SU-DHL-6 (cell line): ENCODE measurements at regions not wholly inside any gene's neighbourhood (a gene's known extent, or its start where the extent isn't known, plus 50 kb on each side); places are given as distances from the start of the nearest gene placed in this dataset.

Experiments used
- H2AFZ ChIP-seq: fragments of 200-600 bp; sonication (generic); 2 replicates; pipeline ENCODE4 v1.6.1; 2014; ENCODE audit warnings: low read depth, mild to moderate bottlenecking, moderate library complexity, mixed read lengths, antibody characterized with exemption, low read length; ENCODE audit not compliant: severe bottlenecking
- H3F3A ChIP-seq: fragments of 200-600 bp; shearing (Covaris generic); 2 replicates; pipeline ENCODE4 v1.6.0; 2016; ENCODE audit warnings: antibody characterized with exemption, mild to moderate bottlenecking; ENCODE audit not compliant: insufficient read depth
- H3K27ac ChIP-seq: fragments of 200-600 bp; sonication (generic); 2 replicates; pipeline ENCODE4 v1.5.1; 2016; ENCODE audit warnings: low read depth, mild to moderate bottlenecking, low read length, moderate library complexity, mixed read lengths
- H3K27me3 ChIP-seq: fragments of 200-600 bp; sonication (generic), shearing (Covaris generic); 2 replicates; pipeline ENCODE4 v1.6.0; 2014; ENCODE audit warnings: mild to moderate bottlenecking, low read length
- H3K36me3 ChIP-seq: fragments of 200-600 bp; sonication (generic); 2 replicates; pipeline ENCODE4 v1.6.1; 2014; ENCODE audit warnings: mild to moderate bottlenecking, low read length, mixed read lengths
- H3K4me2 ChIP-seq: fragments of 300-600, 200-600 bp; shearing (Covaris generic), sonication (generic); 2 replicates; pipeline ENCODE4 v1.6.0; 2014; ENCODE audit warnings: low read length, low read depth, mild to moderate bottlenecking; ENCODE audit not compliant: poor library complexity, severe bottlenecking
- H3K4me3 ChIP-seq: fragments of 200-600 bp; sonication (generic); 2 replicates; pipeline ENCODE4 v1.5.1; 2014; ENCODE audit warnings: antibody characterized with exemption, low read length, mild to moderate bottlenecking, mixed read lengths; ENCODE audit not compliant: insufficient read depth, poor library complexity, severe bottlenecking
- H3K79me2 ChIP-seq: fragments of 200-600 bp; sonication (generic); 2 replicates; pipeline ENCODE4 v1.6.1; 2014; ENCODE audit warnings: mild to moderate bottlenecking, low read length, moderate library complexity; ENCODE audit not compliant: insufficient read depth
- H3K9ac ChIP-seq: fragments of 200-600 bp; sonication (generic); 2 replicates; pipeline ENCODE4 v1.7.0; 2014; ENCODE audit warnings: mild to moderate bottlenecking, low read length
- H3K9me2 ChIP-seq: fragments of 200-600 bp; sonication (generic); replicated peaks from 2 replicates; pipeline ENCODE4 v1.6.1; 2014; ENCODE audit warnings: low read length; ENCODE audit not compliant: insufficient read depth
- H3K9me3 ChIP-seq: fragments of 200-600 bp; sonication (generic); 2 replicates; pipeline ENCODE4 v1.6.1; 2014; ENCODE audit warnings: low read length, mixed read lengths; ENCODE audit not compliant: insufficient read depth
- H4K20me1 ChIP-seq: fragments of 200-600 bp; sonication (generic); 2 replicates; pipeline ENCODE4 v1.6.1; 2014; ENCODE audit warnings: low read depth, mild to moderate bottlenecking, antibody characterized with exemption, low read length, moderate library complexity, mixed read lengths
- EZH2phosphoT487 ChIP-seq: fragments of 200-600 bp; sonication (generic), shearing (Covaris generic); conservative IDR thresholded peaks from 2 replicates; pipeline ENCODE4 v1.6.1; 2018; ENCODE audit warnings: mild to moderate bottlenecking, antibody characterized with exemption, low read length, moderate library complexity, mixed read lengths
- TF ChIP-seq, protein P1 (sequence below): fragments of 200-600 bp; sonication (generic); IDR thresholded peaks from one replicate; pipeline ENCODE4 v1.5.1; 2017; ENCODE audit warnings: antibody characterized with exemption, mild to moderate bottlenecking, low read length, moderate library complexity; ENCODE audit not compliant: insufficient read depth, poor library complexity, severe bottlenecking

DNA sequence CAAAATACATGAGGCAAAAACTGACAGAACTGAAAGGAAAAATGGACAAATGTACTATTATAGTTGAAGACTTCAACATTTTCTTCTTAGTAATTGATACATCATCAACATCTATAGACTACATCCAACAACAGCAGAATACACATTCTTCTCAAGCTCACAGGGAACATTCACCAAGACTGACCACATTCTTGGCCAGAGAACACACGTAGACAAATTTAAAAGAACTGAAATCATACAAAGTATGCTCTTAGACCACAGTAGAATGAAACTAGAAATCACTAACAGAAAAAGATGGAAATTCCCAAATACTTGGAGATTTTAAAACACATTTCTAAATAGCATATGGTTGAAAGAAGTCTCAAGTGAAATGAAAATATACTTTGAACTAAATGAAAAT lies 55.1 kb upstream of the NSMCE3 start:
- no peak for TF ChIP-seq EZH2phosphoT487
- TF ChIP-seq, protein P1, sequence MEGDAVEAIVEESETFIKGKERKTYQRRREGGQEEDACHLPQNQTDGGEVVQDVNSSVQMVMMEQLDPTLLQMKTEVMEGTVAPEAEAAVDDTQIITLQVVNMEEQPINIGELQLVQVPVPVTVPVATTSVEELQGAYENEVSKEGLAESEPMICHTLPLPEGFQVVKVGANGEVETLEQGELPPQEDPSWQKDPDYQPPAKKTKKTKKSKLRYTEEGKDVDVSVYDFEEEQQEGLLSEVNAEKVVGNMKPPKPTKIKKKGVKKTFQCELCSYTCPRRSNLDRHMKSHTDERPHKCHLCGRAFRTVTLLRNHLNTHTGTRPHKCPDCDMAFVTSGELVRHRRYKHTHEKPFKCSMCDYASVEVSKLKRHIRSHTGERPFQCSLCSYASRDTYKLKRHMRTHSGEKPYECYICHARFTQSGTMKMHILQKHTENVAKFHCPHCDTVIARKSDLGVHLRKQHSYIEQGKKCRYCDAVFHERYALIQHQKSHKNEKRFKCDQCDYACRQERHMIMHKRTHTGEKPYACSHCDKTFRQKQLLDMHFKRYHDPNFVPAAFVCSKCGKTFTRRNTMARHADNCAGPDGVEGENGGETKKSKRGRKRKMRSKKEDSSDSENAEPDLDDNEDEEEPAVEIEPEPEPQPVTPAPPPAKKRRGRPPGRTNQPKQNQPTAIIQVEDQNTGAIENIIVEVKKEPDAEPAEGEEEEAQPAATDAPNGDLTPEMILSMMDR: no peak
- Histone ChIP-seq H3K27ac (no peak overlapping the region), H3K4me3 (no peak overlapping the region)

DNA sequence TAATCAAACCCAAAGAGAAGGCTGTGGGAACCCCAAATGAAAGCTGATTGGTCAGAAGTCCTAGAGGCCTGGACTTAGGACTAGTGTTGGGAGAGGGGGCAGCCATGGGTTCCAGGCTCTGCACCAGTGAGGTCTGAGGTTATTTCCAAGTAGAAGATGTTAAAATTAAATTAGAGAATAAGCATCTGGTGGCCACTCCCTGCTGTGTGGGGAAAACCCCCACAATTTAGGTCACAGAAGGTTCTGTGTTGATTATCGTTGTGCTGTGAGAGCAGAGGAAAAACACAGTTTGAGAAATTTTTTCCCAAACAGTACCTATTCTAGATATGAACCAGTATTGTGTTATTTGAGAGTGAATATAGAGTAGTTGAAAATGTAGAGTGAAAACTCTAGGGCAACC lies 53.9 kb upstream of the NSMCE3 start:
- Histone ChIP-seq H3F3A (no peaks in the 10 kb centered on the region), H3K79me2 (no peaks in the 10 kb centered on the region), H3K4me3 (no peak overlapping the region), H3K9me3 (no peaks in the 10 kb centered on the region), H3K27ac (no peak overlapping the region), H3K9ac (no peak overlapping the region), H3K4me2 (no peak overlapping the region), H3K9me2 (no peaks in the 10 kb centered on the region), H3K27me3 (no peaks in the 10 kb centered on the region), H2AFZ (no peak overlapping the region), H4K20me1 (no peaks in the 10 kb centered on the region), H3K36me3 (no peaks in the 10 kb centered on the region)
- no peak for TF ChIP-seq EZH2phosphoT487
- TF ChIP-seq, protein P1: no peak

More for the DNA sequence above, 55.1 kb upstream of the NSMCE3 start:
- Histone ChIP-seq H3K4me2 (no peak overlapping the region), H3F3A (no peaks in the 10 kb centered on the region), H4K20me1 (no peaks in the 10 kb centered on the region), H3K9ac (no peak overlapping the region), H2AFZ (no peak overlapping the region), H3K9me3 (no peaks in the 10 kb centered on the region), H3K9me2 (no peaks in the 10 kb centered on the region), H3K27me3 (no peaks in the 10 kb centered on the region), H3K79me2 (no peaks in the 10 kb centered on the region), H3K36me3 (no peaks in the 10 kb centered on the region)

DNA sequence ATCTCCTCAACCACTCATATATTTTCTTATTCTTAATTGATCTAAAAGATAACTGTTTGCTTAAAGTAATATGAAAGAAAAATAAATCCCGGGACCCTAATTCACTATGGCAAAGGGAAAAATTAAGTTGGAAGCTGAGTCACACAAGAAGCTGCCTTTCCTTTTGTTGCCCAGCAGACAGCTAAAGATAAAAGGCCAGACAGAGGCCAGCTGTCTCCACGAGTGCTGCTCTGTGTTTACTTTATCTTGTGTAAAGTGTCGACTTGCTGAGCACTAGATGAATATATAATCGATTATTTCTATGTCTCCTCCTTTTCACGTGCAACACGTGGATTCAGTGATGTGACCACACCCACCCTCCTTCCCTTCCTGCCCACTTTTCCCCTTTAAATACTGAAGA lies 52.8 kb upstream of the NSMCE3 start:
- H3K4me3 ChIP-seq: no peak overlapping the region
- no peaks in the 10 kb centered on the region for H3F3A ChIP-seq
- no peak for TF ChIP-seq EZH2phosphoT487
- TF ChIP-seq, protein P1: no peak
- no peaks in the 10 kb centered on the region for H3K9me3 ChIP-seq
- H3K36me3 ChIP-seq: no peaks in the 10 kb centered on the region
- no peaks in the 10 kb centered on the region for H3K9me2 ChIP-seq
- no peak overlapping the region for H3K27ac ChIP-seq
- no peaks in the 10 kb centered on the region for H3K27me3 ChIP-seq
- no peaks in the 10 kb centered on the region for H4K20me1 ChIP-seq
- no peak overlapping the region for H3K9ac ChIP-seq
- no peak overlapping the region for H3K4me2 ChIP-seq
- no peak overlapping the region for H2AFZ ChIP-seq
- no peaks in the 10 kb centered on the region for H3K79me2 ChIP-seq
